ENCODE measurements at regions not wholly inside any gene's neighbourhood (a gene's known extent, or its start where the extent isn't known, plus 50 kb on each side); places are given as distances from the start of the nearest gene placed in this dataset.
A peak's percentile ranks its signal among the peaks of the same experiment; 100 is the strongest.
"Not testable (repeated sequence)": the region's sequence is repeated elsewhere in the genome, so short reads cannot be mapped to it uniquely, and the experiment has no call there.

DNA sequence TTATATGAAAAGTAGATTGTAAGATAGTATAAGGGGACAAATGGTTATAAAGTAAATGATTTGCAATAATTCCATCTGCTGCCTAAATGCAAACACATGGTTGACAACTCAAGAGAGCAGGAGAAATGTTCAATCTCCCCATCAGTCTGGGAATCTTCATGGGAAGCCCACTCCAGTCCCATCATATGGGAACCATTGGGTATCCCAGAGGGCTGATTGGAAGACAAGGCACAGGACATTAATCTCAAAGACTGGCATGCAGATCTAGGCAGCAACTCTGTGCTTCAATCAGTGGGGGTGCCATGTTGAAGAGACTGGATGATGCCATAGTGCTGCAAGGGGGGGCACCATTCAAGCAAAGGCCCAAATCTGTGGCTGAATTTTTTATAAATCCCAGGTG is 193.1 kb upstream of the PDE4D start:
- POLR2A ChIA-PET = no interaction called here

DNA sequence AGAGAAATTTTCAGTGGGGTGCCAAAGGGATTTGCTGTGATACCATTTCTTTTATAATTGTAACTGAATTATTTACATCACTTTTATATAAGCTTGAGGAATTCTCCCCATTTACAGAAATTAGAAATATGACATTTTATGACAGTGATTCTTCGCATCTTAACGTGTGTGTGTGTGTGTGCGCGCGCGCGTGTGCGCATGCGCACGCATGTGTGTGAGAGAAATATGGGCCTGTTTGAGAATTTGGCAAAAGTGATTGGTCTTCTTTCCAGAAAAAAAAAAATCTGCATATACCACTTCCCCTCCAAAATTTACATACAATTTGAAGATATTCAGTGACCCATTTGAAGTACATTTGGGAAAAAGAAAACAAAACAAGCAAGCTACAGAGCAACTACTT is 190.7 kb upstream of the PDE4D start:
- POLR2A ChIA-PET = no interaction called here
- CTCF ChIA-PET = no interaction called here

More for the DNA sequence above, 193.1 kb upstream of the PDE4D start:
- H3K36me3 Mint-ChIP-seq = no peaks in the 10 kb centered on the region
- H3K27me3 Mint-ChIP-seq = peaks cover 0 to 2% of the 10 kb centered on the region in 2 donors
- H3K4me1 Mint-ChIP-seq = no peaks in the 10 kb centered on the region
- H3K9me3 Mint-ChIP-seq = peaks cover 10 to 50% (median 20%) of the 10 kb centered on the region in 5 donors
- no peaks in the 10 kb centered on the region for H3K9me3 ChIP-seq (ENCODE audit: low read length)
- peak overlapping the region in 1 of 8 donors; percentile 50 for H3K27ac Mint-ChIP-seq
- no peak for DNase-seq
- no peak overlapping the region for H3K27ac ChIP-seq (ENCODE audit: low read depth, low read length)
- H3K4me3 Mint-ChIP-seq = no peak overlapping the region
- no peaks in the 10 kb centered on the region for H3K4me1 ChIP-seq (ENCODE audit: insufficient read depth, low read length)
- no peak overlapping the region for H3K4me3 ChIP-seq (ENCODE audit: low read length)
- no peaks in the 10 kb centered on the region for H3K27me3 ChIP-seq (ENCODE audit: insufficient read depth, low read length, poor library complexity, severe bottlenecking)
- CTCF ChIA-PET = no interaction called here
- H3K36me3 ChIP-seq (ENCODE audit: insufficient read depth, low read length) = no peaks in the 10 kb centered on the region

DNA sequence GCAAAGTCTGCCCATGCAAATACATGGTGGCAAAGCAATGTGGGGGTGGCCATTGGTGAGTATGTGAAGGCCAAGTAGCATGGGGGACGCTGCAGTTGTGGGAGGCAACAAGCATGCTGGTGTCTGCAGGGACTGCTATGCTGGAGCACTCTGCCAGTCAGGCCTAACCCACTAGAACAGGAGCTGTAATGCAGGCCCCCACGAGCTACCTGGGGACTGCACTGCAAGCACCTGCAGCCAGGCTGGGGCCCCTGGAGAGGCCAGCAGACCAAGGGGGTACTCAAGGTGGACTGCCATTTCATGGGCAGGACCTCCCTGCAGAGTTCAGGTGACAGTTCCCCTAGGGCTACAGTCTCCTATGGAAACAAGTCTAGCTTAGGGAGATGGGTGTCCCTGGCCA is 183.8 kb upstream of the PDE4D start:
- Mint-ChIP-seq H3K27ac (no peak overlapping the region), H3K4me3 (no peak overlapping the region), H3K9me3 (peaks cover 8 to 22% (median 19%) of the 10 kb centered on the region in 5 donors), H3K36me3 (no peaks in the 10 kb centered on the region), H3K4me1 (no peaks in the 10 kb centered on the region), H3K27me3 (no peaks in the 10 kb centered on the region)
- no peak for DNase-seq
- no peak overlapping the region for H3K27ac ChIP-seq (ENCODE audit: low read depth, low read length)
- H3K9me3 ChIP-seq (ENCODE audit: low read length) = no peaks in the 10 kb centered on the region
- no peaks in the 10 kb centered on the region for H3K27me3 ChIP-seq (ENCODE audit: insufficient read depth, low read length, poor library complexity, severe bottlenecking)
- no peak overlapping the region for H3K4me3 ChIP-seq (ENCODE audit: low read length)
- no peaks in the 10 kb centered on the region for H3K36me3 ChIP-seq (ENCODE audit: insufficient read depth, low read length)
- POLR2A ChIA-PET = no interaction called here
- CTCF ChIA-PET = no interaction called here
- no peaks in the 10 kb centered on the region for H3K4me1 ChIP-seq (ENCODE audit: insufficient read depth, low read length)

More for the DNA sequence above, 190.7 kb upstream of the PDE4D start:
- Mint-ChIP-seq H3K4me1 (no peaks in the 10 kb centered on the region), H3K36me3 (no peaks in the 10 kb centered on the region), H3K27ac (no peak overlapping the region), H3K4me3 (no peak overlapping the region), H3K9me3 (peaks cover 9 to 46% (median 18%) of the 10 kb centered on the region in 5 donors), H3K27me3 (no peaks in the 10 kb centered on the region)
- H3K36me3 ChIP-seq (ENCODE audit: insufficient read depth, low read length) = no peaks in the 10 kb centered on the region
- H3K27me3 ChIP-seq (ENCODE audit: insufficient read depth, low read length, poor library complexity, severe bottlenecking) = no peaks in the 10 kb centered on the region
- no peaks in the 10 kb centered on the region for H3K9me3 ChIP-seq (ENCODE audit: low read length)
- no peak overlapping the region for H3K4me3 ChIP-seq (ENCODE audit: low read length)
- no peaks in the 10 kb centered on the region for H3K4me1 ChIP-seq (ENCODE audit: insufficient read depth, low read length)
- DNase-seq = no peak
- no peak overlapping the region for H3K27ac ChIP-seq (ENCODE audit: low read depth, low read length)

DNA sequence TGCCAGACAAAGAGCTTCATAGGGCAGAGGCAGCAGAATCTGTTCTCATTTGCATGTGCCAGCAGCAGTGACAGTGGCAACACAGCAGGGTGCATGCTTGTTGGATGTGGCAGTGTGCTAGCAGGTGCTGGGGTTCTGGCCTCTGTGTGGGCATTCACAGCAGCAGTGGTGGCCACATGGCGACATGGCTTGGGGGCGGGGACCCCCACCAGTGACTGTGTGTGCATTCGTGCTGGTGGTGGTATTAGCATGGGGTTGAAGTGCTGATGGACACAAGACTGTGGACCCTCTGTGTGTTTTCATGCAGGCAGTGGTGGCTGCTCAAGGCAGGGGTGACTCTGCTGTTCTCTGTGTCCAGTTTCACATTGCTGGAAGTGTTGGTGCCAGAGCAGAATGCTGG is 183.2 kb upstream of the PDE4D start:
- H3K4me1 Mint-ChIP-seq = no peaks in the 10 kb centered on the region
- H3K36me3 Mint-ChIP-seq = no peaks in the 10 kb centered on the region
- ChIA-PET POLR2A (no interaction called here), CTCF (no interaction called here)
- Histone ChIP-seq H3K27me3 (ENCODE audit: insufficient read depth, low read length, poor library complexity, severe bottlenecking) (no peaks in the 10 kb centered on the region), H3K27ac (ENCODE audit: low read depth, low read length) (no peak overlapping the region), H3K4me3 (ENCODE audit: low read length) (no peak overlapping the region), H3K9me3 (ENCODE audit: low read length) (no peaks in the 10 kb centered on the region), H3K36me3 (ENCODE audit: insufficient read depth, low read length) (no peaks in the 10 kb centered on the region), H3K4me1 (ENCODE audit: insufficient read depth, low read length) (no peaks in the 10 kb centered on the region)
- peaks cover 8 to 22% (median 19%) of the 10 kb centered on the region in 5 donors for H3K9me3 Mint-ChIP-seq
- no peak overlapping the region for H3K27ac Mint-ChIP-seq
- DNase-seq = peak in 2 of 5 donors; percentile 0 to 39
- no peak overlapping the region for H3K4me3 Mint-ChIP-seq
- no peaks in the 10 kb centered on the region for H3K27me3 Mint-ChIP-seq

DNA sequence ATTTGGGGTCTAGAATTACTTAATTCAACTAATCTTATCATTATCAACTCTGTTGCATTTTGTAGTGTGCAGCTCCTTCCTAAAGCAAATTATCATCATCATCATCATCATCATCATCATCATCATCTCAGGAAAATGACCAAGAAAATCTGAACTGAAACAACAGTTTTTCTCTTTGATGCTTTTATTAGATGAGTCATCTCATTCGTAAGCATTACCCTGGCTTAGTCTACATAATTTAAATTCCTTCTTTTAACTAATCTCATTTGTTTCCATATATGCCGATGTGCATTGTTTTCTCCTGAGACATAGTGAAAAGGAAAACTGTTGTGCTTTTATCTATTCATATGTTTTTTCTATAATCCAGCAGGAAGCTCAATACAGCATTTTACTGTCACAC is 173.0 kb upstream of the PDE4D start:
- Mint-ChIP-seq H3K27me3 (no peaks in the 10 kb centered on the region), H3K27ac (no peak overlapping the region), H3K9me3 (peaks cover 0 to 23% (median 7%) of the 10 kb centered on the region in 5 donors), H3K36me3 (no peaks in the 10 kb centered on the region), H3K4me3 (no peak overlapping the region), H3K4me1 (no peaks in the 10 kb centered on the region)
- Histone ChIP-seq H3K27ac (ENCODE audit: low read depth, low read length) (no peak overlapping the region), H3K36me3 (ENCODE audit: insufficient read depth, low read length) (no peaks in the 10 kb centered on the region), H3K4me3 (ENCODE audit: low read length) (no peak overlapping the region), H3K4me1 (ENCODE audit: insufficient read depth, low read length) (no peaks in the 10 kb centered on the region), H3K27me3 (ENCODE audit: insufficient read depth, low read length, poor library complexity, severe bottlenecking) (no peaks in the 10 kb centered on the region), H3K9me3 (ENCODE audit: low read length) (no peaks in the 10 kb centered on the region)
- DNase-seq = no peak
- CTCF ChIA-PET = no interaction called here
- POLR2A ChIA-PET = no interaction called here

DNA sequence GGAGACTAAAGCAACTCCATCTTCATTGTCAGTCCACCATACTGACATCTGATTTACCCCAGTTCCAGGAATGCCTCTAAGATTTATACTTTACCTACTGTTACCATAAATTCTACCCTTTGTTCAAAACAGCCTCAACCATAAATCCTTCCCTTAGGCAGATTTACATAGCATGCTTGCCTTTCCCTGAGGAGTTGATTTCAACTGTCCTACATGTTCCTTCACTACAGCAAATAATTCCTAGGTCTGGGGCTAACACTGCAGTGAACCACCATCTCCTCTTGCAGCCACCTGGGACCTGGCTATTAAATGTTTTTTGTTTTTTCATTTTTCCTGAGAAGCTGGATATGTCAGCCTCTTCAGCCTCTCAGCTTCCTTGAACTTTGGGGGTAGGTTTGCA is 166.9 kb upstream of the PDE4D start:
- no peaks in the 10 kb centered on the region for H3K27me3 ChIP-seq (ENCODE audit: insufficient read depth, low read length, poor library complexity, severe bottlenecking)
- no peaks in the 10 kb centered on the region for H3K9me3 ChIP-seq (ENCODE audit: low read length)
- H3K4me3 ChIP-seq (ENCODE audit: low read length) = no peak overlapping the region
- no peak overlapping the region for H3K27ac Mint-ChIP-seq
- H3K27me3 Mint-ChIP-seq = no peaks in the 10 kb centered on the region
- H3K36me3 ChIP-seq (ENCODE audit: insufficient read depth, low read length) = no peaks in the 10 kb centered on the region
- no peak overlapping the region for H3K4me3 Mint-ChIP-seq
- ChIA-PET CTCF (no interaction called here), POLR2A (no interaction called here)
- no peaks in the 10 kb centered on the region for H3K4me1 ChIP-seq (ENCODE audit: insufficient read depth, low read length)
- no peak overlapping the region for H3K27ac ChIP-seq (ENCODE audit: low read depth, low read length)
- no peaks in the 10 kb centered on the region for H3K4me1 Mint-ChIP-seq
- no peak for DNase-seq
- H3K9me3 Mint-ChIP-seq = peaks cover 1 to 25% (median 7%) of the 10 kb centered on the region in 5 donors
- H3K36me3 Mint-ChIP-seq = no peaks in the 10 kb centered on the region

DNA sequence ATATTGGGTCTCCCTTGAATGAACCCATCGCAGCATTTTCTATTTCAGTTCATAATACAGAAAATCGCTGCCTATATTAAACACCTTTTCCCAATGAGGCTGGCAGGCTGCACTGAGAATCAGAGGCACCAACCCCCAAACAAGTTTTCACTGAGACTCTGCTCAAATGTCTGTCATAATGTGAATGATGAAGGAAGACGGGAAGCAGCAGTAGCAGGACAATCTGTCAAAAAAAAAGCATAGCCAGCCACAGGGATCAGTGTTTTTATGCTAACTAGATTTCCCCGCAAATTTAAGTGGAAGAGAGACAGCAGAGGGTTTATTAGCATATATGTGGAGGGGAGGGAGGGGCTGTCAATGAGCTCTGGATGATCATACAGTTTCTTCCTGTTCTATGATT is 162.7 kb upstream of the PDE4D start:
- no peaks in the 10 kb centered on the region for H3K36me3 Mint-ChIP-seq
- POLR2A ChIA-PET = no interaction called here
- H3K4me1 Mint-ChIP-seq = no peaks in the 10 kb centered on the region
- no peak for DNase-seq
- no peaks in the 10 kb centered on the region for H3K4me1 ChIP-seq (ENCODE audit: insufficient read depth, low read length)
- H3K27ac ChIP-seq (ENCODE audit: low read depth, low read length) = no peak overlapping the region
- H3K27me3 ChIP-seq (ENCODE audit: insufficient read depth, low read length, poor library complexity, severe bottlenecking) = no peaks in the 10 kb centered on the region
- H3K4me3 Mint-ChIP-seq = no peak overlapping the region
- no peak overlapping the region for H3K4me3 ChIP-seq (ENCODE audit: low read length)
- no peaks in the 10 kb centered on the region for H3K27me3 Mint-ChIP-seq
- H3K9me3 Mint-ChIP-seq = peaks cover 0 to 15% (median 11%) of the 10 kb centered on the region in 5 donors
- H3K27ac Mint-ChIP-seq = no peak overlapping the region
- H3K9me3 ChIP-seq (ENCODE audit: low read length) = no peaks in the 10 kb centered on the region
- H3K36me3 ChIP-seq (ENCODE audit: insufficient read depth, low read length) = no peaks in the 10 kb centered on the region
- CTCF ChIA-PET = no interaction called here

DNA sequence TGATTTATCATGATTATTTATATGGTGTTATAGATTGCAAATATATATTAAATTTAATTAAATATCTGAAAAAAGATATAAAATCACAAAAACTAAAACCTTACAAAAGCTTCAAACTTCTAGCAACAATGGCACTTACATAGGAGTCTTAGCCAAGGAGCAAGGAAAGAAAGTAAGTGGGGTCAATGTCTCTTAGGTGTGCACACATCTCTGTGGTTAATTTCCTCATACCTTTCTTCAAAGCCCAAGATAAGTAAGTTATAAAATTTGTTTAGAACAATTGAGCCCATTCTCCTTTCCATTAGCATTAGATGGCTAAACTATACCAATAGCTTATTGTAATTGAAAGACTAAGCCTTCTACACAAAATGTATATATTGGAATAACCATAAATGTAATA is 161.6 kb upstream of the PDE4D start:
- H3K4me3 Mint-ChIP-seq = no peak overlapping the region
- no peak overlapping the region for H3K27ac ChIP-seq (ENCODE audit: low read depth, low read length)
- no peaks in the 10 kb centered on the region for H3K4me1 Mint-ChIP-seq
- H3K36me3 ChIP-seq (ENCODE audit: insufficient read depth, low read length) = no peaks in the 10 kb centered on the region
- H3K36me3 Mint-ChIP-seq = no peaks in the 10 kb centered on the region
- H3K4me1 ChIP-seq (ENCODE audit: insufficient read depth, low read length) = no peaks in the 10 kb centered on the region
- POLR2A ChIA-PET = no interaction called here
- H3K9me3 Mint-ChIP-seq = peaks cover 0 to 15% (median 11%) of the 10 kb centered on the region in 5 donors
- H3K4me3 ChIP-seq (ENCODE audit: low read length) = no peak overlapping the region
- no peak for DNase-seq
- CTCF ChIA-PET = no interaction called here
- no peaks in the 10 kb centered on the region for H3K27me3 Mint-ChIP-seq
- H3K9me3 ChIP-seq (ENCODE audit: low read length) = no peaks in the 10 kb centered on the region
- no peak overlapping the region for H3K27ac Mint-ChIP-seq
- no peaks in the 10 kb centered on the region for H3K27me3 ChIP-seq (ENCODE audit: insufficient read depth, low read length, poor library complexity, severe bottlenecking)

DNA sequence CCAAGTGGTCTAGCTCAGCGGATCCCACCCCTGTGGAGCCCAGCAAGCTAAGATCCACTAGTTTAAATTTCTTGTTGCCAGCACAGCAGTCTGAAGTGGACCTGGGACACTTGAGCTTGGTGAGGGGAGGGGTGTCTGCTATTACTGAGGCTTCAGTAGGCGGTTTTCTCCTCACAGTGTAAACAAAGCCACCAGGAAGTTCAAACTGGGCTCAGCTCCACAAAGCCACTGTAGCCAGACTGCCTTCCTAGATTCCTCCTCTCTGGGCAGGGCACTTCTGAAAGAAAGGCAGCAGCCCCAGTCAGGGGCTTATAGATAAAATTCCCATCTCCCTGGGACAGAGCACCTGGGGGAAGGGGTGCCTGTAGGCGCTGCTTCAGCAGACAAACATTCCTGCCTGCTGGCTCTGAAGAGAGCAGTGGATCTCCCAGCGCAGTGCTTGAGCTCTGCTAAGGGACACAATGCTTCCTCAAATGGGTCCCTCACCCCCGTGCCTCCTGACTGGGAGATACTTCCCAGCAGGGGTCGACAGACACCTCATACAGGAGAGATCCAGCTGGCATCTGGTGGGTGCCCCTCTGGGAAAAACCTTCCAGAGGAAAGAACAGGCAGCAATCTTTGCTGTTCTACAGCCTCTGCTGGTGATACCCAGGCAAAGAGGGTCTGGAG is 148.6 kb upstream of the PDE4D start:
- H3K27ac Mint-ChIP-seq; POLR2A ChIA-PET; H3K27ac ChIP-seq (ENCODE audit: low read depth, low read length); H3K27me3 ChIP-seq (ENCODE audit: insufficient read depth, low read length, poor library complexity, severe bottlenecking); H3K4me1 Mint-ChIP-seq; DNase-seq; H3K36me3 Mint-ChIP-seq; H3K27me3 Mint-ChIP-seq; H3K4me3 ChIP-seq (ENCODE audit: low read length); H3K36me3 ChIP-seq (ENCODE audit: insufficient read depth, low read length); CTCF ChIA-PET; H3K4me1 ChIP-seq (ENCODE audit: insufficient read depth, low read length); H3K9me3 ChIP-seq (ENCODE audit: low read length); H3K9me3 Mint-ChIP-seq; H3K4me3 Mint-ChIP-seq: not testable (repeated sequence)
